ENCODE measurements at regions not wholly inside any gene's neighbourhood (a gene's known extent, or its start where the extent isn't known, plus 50 kb on each side); places are given as distances from the start of the nearest gene placed in this dataset.

DNA sequence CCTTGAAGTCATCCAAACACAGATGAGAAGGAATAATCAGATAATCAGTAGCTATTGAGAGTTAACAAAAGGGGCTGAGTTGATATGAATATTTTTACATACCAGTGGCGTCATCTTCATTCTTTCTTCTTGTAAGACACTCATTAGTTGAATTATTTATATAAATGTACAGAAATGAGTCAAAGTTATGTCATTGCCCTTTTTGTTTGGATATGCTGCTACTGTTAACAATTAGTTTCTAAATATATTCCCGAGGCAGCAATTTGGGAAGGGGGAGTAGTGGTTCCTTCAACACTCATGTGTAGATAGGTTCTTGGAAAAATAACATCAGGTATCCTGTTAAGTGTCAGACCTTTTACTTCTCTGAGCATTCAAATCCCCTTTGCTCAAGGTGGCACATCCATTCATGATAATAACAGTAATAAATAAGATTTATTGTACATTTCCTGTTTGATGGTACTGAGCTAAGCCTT, 436.6 kb downstream of the SPRY1 start:
- no peak for TF ChIP-seq EZH2 (optimal IDR thresholded peaks at IDR 0.05; ENCODE audit: low read depth, low read length)
- TF ChIP-seq, protein P1, sequence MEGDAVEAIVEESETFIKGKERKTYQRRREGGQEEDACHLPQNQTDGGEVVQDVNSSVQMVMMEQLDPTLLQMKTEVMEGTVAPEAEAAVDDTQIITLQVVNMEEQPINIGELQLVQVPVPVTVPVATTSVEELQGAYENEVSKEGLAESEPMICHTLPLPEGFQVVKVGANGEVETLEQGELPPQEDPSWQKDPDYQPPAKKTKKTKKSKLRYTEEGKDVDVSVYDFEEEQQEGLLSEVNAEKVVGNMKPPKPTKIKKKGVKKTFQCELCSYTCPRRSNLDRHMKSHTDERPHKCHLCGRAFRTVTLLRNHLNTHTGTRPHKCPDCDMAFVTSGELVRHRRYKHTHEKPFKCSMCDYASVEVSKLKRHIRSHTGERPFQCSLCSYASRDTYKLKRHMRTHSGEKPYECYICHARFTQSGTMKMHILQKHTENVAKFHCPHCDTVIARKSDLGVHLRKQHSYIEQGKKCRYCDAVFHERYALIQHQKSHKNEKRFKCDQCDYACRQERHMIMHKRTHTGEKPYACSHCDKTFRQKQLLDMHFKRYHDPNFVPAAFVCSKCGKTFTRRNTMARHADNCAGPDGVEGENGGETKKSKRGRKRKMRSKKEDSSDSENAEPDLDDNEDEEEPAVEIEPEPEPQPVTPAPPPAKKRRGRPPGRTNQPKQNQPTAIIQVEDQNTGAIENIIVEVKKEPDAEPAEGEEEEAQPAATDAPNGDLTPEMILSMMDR (IDR thresholded peaks at IDR 0.05; ENCODE audit: low read length): no peak

All from MM.1S (cell line).